HEK293 (cell line): ENCODE measurements at regions not wholly inside any gene's neighbourhood (a gene's known extent, or its start where the extent isn't known, plus 50 kb on each side); places are given as distances from the start of the nearest gene placed in this dataset.

Experiments used
- CTCF ChIP-seq: fragments of 450-650 bp; formaldehyde crosslinking; IDR thresholded peaks from 2 replicates; pipeline ENCODE4 v1.5.1; 2016; ENCODE audit warnings: missing biosample characterization, missing genetic modification characterization
- HOXA7 ChIP-seq: sonication (generic); formaldehyde crosslinking; IDR thresholded peaks from 2 replicates; pipeline ENCODE4 v1.8.1; 2022; ENCODE audit warnings: missing genetic modification reagents, borderline replicate concordance
- PBX3 ChIP-seq: sonication (generic); formaldehyde crosslinking; IDR thresholded peaks from 2 replicates; pipeline ENCODE4 v1.8.1; 2022; ENCODE audit warnings: mild to moderate bottlenecking, moderate library complexity, missing genetic modification reagents
- ZNF16 ChIP-seq: fragments of 450-650 bp; formaldehyde crosslinking; IDR thresholded peaks from 2 replicates; pipeline ENCODE4 v1.5.1; 2016; ENCODE audit warnings: low read depth, missing biosample characterization, missing genetic modification characterization
- ZNF501 ChIP-seq: fragments of 450-650 bp; formaldehyde crosslinking; IDR thresholded peaks from 2 replicates; pipeline ENCODE4 v1.5.1; 2016; ENCODE audit warnings: missing biosample characterization, missing genetic modification characterization
- ZNF692 ChIP-seq: fragments of 450-650 bp; formaldehyde crosslinking; IDR thresholded peaks from 2 replicates; pipeline ENCODE4 v1.5.1; 2016; ENCODE audit warnings: missing biosample characterization, missing genetic modification characterization

GRCh38 chr15:93703092-93703739, 528.1 kb upstream of the MCTP2 start:
- TF ChIP-seq CTCF (no peak), ZNF16 (tag by site-specific recombination) (no peak), PBX3 (CRISPR knock-in tag) (no peak), ZNF692 (tag by site-specific recombination) (no peak), HOXA7 (CRISPR knock-in tag) (no peak), ZNF501 (tag by site-specific recombination) (no peak)
